ENCODE measurements at regions not wholly inside any gene's neighbourhood (a gene's known extent, or its start where the extent isn't known, plus 50 kb on each side); places are given as distances from the start of the nearest gene placed in this dataset.

GRCh38 chr4:151905197-151905596, 144.4 kb upstream of the GATB start:
- TF ChIP-seq EZH2 (IDR thresholded peaks at IDR 0.05; ENCODE audit: low read length, unreplicated experiment) = no peak
- TF ChIP-seq CTCF (conservative IDR thresholded peaks at IDR 0.05; ENCODE audit: low read depth, low read length) = no peak
- TF ChIP-seq EZH2phosphoT487 (IDR thresholded peaks at IDR 0.05; ENCODE audit: borderline replicate concordance, low read length) = no peak

Measured in PC-3 (cell line).